GF-D8 (cell line): ENCODE measurements at regions not wholly inside any gene's neighbourhood (a gene's known extent, or its start where the extent isn't known, plus 50 kb on each side); places are given as distances from the start of the nearest gene placed in this dataset.

ENCODE experiments used
- DNase-seq: peaks from one replicate; lab custom pipeline; 2025; lab: John Stamatoyannopoulos, UW

GRCh38 chr3:44021651-44022594 lies 219.8 kb upstream of the TOPAZ1 start:
- DNase-seq = no peak

DNA sequence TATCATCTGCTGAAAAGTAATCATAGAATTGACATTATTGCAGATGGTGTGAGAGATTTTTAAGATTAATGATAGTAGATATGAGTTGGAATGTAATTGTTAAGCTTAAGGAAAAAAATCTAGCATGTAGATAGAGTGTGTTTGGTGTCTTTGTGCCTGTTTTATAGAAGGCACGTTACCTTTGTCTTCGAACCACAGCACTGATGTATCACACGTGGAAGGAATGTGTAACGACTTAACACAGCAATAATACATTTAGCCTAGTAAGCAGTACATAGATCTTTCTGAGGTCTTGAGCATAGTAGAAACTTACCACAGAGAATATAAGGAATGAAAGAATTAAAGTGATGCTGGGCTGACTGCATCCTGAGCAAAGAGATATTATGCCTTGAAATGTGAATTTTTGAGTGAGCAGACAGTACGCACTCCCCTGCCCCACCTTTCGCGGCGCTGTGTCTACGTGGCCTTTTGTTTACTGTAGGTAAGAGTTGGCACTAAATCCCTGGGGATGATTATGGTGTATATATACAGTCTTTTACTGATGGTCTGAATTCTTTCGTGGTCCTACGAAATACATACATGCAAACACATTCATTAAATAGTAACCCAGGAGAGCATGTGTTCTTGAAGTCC lies 217.6 kb upstream of the TOPAZ1 start:
- DNase-seq = no peak

DNA sequence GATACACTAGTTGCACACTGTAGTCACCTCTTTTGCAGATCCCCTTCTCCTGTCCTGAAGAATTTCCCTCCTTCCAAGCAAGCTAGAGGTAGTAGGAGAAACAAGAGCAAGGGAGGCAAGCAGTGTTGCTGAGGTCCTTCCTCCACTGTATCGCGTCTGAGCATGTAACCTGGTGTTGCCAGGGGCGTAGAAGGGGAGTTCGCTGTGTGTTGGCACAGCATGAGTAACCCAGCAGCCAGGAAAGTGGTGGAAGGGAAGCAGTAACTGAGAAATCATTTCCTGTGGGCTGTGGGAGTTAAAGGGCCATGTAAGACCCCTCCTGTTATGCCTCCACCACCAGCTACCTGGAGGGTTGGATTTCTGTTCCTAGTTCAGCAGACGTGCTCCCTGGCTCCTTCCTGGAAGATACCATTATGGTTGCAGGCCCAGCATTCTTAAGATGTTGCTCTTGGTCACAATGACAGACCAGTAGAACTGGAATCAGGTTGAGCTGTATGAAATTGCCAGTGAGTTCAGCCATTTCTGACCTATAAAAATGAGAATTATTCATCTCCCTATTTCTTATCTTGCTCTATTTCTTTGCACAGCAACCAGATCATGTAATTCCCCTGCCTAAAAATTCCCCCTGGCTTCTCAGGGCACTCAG lies 215.3 kb upstream of the TOPAZ1 start:
- DNase-seq = no peak

DNA sequence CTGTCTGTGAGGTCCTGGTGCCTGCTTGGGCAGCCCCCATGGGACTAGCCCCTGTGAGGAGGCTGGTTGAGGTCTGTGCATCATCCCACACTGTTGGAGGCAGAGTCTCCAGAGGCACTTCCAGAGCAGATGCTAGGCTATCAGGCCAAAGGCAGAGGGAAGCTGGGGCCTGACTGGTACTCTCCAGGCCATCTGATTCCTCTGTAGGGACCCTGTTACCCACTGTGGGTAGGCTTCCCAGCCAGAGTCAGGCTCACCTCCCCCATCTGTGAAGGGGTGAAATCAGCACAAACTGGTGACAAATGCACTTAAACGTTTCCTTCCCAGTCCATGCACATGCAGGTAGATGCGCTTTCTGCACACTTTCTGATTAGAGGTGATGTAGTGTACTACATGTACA lies 212.6 kb upstream of the TOPAZ1 start:
- no peak for DNase-seq

DNA sequence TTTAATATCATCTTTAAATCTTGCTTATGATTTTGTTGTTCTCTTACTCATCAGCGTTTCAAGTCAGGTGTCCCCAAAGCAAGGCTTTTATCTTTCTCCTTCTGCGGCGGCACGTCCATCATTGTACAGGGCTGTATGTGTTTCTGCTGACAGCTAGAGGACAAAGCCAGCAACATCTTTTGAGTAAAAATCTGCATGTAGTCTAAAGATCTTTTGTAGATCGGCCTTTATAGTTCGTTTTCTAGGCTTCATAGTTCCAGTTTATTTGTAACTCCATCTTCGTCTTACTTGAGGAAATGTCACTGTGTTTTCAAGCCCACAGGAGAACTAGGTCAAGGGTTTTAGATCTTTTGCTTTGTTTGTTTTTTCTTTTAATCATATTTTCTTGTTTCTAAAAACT lies 211.4 kb upstream of the TOPAZ1 start:
- DNase-seq = no peak

DNA sequence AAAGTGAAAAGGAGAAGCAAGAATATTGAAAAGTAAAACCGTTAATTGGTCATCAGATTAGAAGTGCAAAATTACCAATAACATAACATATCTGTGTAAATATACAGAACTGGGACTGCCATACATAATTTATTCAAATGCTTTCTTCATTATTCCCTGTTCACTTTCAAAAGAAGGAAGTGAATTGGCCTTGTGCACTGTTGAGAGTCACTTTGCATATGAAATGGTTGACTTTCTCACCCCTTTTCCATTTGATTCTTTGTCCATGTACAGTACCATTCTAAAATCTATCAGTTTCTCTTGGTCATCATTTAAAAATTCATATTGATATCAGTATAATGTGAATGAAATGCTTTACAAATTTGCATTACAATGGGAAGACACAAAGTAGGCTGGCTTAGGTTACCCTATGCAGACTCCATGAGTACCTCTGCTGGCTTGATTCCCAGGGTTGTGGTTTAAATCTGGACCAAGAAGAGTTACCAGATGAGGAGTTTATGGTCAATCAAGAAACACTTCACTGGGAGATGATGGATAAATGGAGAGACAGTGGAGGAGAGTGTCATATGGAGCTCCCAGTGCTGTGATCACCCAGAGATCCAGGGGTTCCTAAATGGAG lies 210.9 kb upstream of the TOPAZ1 start:
- no peak for DNase-seq

- DNase-seq = no peak
Measured at GRCh38 chr3:44031387-44032380, 210.0 kb upstream of the TOPAZ1 start.

DNA sequence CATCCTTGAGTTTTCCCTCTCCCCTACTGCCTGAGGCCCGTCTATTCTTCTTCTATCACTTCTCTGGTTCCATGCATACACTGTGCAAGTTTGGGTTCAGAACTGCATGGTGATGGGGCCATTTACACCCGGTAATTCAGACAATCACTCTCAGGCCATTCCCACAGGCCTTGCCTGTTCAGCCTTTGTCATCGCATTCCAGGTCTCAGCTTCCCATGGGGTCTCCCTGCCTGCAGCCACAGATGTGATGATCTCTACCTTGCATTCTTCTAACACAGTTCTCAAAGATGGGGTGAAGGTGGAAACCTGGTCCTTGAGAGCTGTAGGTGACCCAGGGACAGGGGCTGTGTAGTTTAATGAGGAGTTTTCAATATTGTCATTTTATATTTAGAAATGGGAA lies 209.2 kb upstream of the TOPAZ1 start:
- DNase-seq = no peak

- DNase-seq = no peak
Measured at GRCh38 chr3:44033123-44033522, 208.6 kb upstream of the TOPAZ1 start.

- no peak for DNase-seq
Measured at GRCh38 chr3:44036850-44037249, 204.8 kb upstream of the TOPAZ1 start.

- DNase-seq = no peak
Measured at GRCh38 chr3:44039006-44039405, 202.7 kb upstream of the TOPAZ1 start.

DNA sequence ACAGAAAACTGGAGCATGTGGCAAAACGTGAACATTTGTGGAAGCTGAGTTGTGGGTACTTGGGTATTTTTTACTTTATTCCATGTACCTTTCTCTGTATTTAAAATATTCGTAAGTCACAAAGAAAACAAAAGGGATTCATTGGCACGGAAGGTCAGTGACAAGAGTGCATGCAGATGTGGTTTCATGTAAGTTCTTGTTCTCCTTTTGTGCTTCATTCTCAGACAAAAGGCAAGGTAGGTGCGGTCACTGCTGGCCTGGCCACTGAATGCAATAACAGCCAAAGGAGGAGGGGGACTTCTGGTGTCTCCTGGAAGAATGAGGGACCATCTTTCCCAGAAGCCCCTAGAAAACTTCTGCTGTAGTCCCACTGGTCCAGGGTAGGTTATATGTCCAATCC lies 200.0 kb upstream of the TOPAZ1 start:
- DNase-seq = no peak

DNA sequence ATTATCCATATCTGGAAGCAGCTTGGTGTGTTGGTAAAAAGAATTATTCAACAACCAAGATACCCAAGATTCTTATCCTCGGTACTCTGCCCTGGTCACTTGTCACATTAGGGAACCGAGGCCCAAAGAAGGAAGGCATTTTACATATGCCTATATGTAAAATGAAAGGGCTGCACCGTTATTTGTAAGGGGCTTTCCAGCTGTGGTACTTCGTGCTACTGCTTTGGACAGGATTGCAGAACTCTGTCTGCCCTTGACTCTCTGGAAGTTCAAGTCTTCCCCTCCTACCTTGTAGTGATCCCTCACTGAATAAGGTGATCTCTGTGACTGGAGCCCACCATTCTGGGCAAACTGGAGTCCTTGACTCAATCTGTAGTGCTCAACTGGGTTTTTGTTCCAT lies 198.9 kb upstream of the TOPAZ1 start:
- no peak for DNase-seq

GRCh38 chr3:44045476-44046275 lies 196.0 kb upstream of the TOPAZ1 start:
- peak; percentile 2 for DNase-seq

- no peak for DNase-seq
Measured at GRCh38 chr3:44047796-44048195, 193.9 kb upstream of the TOPAZ1 start.

DNA sequence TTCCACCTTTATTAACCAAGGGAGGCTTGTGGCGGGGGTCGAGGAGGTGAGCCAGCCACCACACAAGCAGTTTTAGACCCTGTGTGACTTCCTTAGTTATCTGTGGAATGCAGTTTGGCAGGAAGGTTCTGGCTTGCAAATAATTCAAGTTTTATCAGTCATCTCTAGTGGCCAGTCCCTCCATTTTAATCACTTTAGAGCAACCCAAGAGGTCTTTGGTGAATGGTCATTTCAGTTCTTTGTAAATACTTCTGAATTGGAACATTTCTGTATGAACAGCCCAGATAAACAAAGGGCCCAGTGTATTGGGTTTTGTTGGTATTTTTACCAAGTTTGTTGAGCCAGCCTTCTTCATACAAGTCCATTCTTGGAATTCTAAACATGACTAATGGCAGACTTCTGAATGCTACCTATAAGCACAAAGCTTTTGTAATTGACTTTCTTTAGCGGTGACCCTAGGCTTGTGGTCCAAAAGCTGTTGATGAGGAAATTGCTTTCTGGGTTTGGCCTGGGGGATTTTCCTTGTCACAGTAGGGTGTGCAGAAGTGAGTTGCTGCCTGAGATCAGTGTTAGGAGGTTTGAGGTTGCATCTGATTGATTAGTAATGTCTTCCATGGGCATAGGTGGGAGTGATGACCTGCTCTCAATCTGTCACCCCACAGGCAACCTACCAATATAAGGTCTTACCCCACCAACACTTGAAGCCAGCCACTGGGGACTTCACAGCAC lies 193.3 kb upstream of the TOPAZ1 start:
- DNase-seq = no peak

DNA sequence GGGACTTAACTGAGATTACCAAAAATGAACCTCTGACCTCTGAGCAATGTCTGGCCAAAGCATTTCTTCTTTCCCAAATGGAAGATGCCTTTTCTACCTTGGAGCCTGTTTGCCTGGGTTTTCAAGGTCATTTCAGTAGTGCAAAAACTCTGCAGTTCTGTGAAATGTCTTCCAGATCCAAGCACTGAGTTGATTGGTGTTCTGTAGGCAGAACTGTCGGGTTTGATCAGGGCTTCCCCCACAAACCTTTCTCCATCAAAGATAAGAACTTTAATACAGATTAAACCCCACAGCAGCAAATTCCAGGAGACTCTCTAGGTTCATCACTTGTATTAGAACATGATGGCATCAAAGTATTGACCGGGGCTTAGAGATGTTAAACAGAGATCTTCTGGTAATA lies 192.7 kb upstream of the TOPAZ1 start:
- no peak for DNase-seq

- no peak for DNase-seq
Measured at GRCh38 chr3:44050101-44050500, 191.6 kb upstream of the TOPAZ1 start.

GRCh38 chr3:44050867-44051266 lies 190.8 kb upstream of the TOPAZ1 start:
- no peak for DNase-seq

DNA sequence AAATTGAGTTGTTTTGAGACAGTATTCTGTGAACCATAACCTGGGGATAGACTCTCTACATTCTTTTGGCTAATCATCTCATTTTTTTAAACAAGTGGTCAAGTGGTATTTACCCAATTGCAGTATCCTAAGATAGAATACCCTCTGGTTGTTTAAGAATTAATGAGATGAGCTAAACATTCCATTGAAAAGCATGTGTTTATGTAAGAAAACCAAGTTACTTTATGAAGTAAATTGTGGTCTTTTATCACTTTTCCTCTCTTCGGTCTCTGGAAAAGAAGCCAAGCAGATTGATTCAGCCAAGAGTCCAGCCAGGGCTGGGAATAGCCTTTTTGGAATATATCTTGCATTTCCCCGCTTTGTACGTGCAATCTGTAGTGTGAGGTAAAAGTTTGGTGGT lies 185.7 kb upstream of the TOPAZ1 start:
- DNase-seq = no peak
